MM.1S (cell line): ENCODE measurements at regions not wholly inside any gene's neighbourhood (a gene's known extent, or its start where the extent isn't known, plus 50 kb on each side); places are given as distances from the start of the nearest gene placed in this dataset.

Experiments used
- CTCF ChIP-seq: fragments of 300-600 bp; sonication (generic); IDR thresholded peaks from 2 replicates; pipeline ENCODE4 v1.5.1; 2016; ENCODE audit warnings: antibody characterized with exemption, low read length, mixed read lengths
- EZH2 ChIP-seq: fragments of 300-600 bp; sonication (generic); optimal IDR thresholded peaks from 2 replicates; pipeline ENCODE3; 2017; ENCODE audit warnings: low read depth, mild to moderate bottlenecking, antibody characterized with exemption, low read length, mixed read lengths

GRCh38 chr13:88895261-88895941 is 1224.2 kb downstream of the SLITRK5 start:
- TF ChIP-seq CTCF = no peak
- no peak for TF ChIP-seq EZH2
